UCSD-AML1 (cell line): ENCODE measurements at regions not wholly inside any gene's neighbourhood (a gene's known extent, or its start where the extent isn't known, plus 50 kb on each side); places are given as distances from the start of the nearest gene placed in this dataset.
"Not testable (repeated sequence)": the region's sequence is repeated elsewhere in the genome, so short reads cannot be mapped to it uniquely, and the experiment has no call there.

Experiments
- DNase-seq: peaks from one replicate; lab custom pipeline; 2025; ENCODE audit not compliant: unreplicated experiment; lab: John Stamatoyannopoulos, UW

DNA sequence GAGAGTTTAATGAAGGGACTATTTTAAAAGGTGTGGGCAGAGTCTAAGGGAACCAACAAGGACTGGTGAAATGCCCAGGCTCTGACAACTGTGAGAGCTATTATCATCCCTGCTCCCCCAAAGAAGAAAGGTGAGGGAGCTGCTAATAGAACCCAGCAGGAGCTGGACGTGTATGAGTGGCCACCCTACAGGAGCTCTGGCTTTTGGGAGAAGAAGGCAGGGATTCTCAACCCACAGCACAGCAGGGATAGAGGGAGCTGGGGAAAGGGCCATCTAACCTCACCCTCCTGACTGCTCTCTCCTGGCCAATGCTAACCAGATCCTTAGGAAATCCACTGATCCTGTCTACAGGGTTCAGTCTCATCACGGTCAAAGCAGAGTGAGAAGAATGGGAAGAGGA is 57.1 kb downstream of the GRIN2B start:
- DNase-seq: no peak

GRCh38 chr12:13918897-13919296 is 62.5 kb downstream of the GRIN2B start:
- DNase-seq: no peak

DNA sequence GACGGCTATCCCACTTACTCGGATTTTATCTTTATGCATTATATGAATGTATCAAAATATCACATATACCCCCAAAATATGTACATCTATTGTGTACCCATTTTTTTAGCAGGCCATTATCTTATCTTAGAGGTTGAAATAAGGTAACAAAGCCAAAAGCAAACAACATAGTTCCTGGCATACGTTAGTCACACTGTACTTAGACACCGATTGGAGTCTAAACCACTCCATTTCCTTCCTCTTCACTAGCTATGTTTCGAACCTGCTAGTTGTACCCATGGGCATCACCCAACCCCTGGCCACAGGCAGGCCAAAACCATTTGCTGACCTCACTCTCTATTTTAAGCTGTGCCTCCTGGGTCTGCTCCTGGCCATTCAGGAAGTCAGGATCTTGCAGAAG is 66.3 kb downstream of the GRIN2B start:
- DNase-seq: no peak

DNA sequence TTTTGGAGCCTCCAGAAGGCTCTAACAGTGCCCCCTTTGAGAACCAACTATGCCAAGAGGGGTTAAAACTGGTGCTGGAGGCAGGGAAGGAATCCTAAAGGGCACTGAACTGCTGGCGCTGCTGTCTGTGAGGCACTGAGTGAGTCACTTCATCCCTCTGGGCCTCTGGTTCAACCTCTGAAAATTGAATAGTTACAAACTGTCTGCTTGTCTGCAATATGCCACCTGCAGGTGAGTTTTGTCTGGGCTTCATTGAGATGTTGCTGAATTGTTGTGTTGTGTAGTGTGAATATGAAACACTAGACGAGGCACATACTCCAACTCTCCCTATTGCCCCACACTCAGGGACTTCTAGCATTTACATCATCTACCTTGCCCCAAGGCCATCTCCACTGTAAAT is 68.0 kb downstream of the GRIN2B start:
- no peak for DNase-seq

- DNase-seq: no peak
Observed at GRCh38 chr12:13911756-13912554, 69.4 kb downstream of the GRIN2B start.

GRCh38 chr12:13905794-13906193 is 75.6 kb downstream of the GRIN2B start:
- no peak for DNase-seq

GRCh38 chr12:13900718-13901117 is 80.7 kb downstream of the GRIN2B start:
- DNase-seq: no peak

- DNase-seq: not testable (repeated sequence)
Observed at GRCh38 chr12:13898387-13898786, 83.0 kb downstream of the GRIN2B start.

- no peak for DNase-seq
Observed at GRCh38 chr12:13897811-13898210, 83.6 kb downstream of the GRIN2B start.

GRCh38 chr12:13896063-13896626 is 85.3 kb downstream of the GRIN2B start:
- DNase-seq: no peak

- DNase-seq: no peak
Observed at GRCh38 chr12:13891902-13892301, 89.5 kb downstream of the GRIN2B start.

GRCh38 chr12:13890943-13891342 is 90.5 kb downstream of the GRIN2B start:
- DNase-seq: no peak

DNA sequence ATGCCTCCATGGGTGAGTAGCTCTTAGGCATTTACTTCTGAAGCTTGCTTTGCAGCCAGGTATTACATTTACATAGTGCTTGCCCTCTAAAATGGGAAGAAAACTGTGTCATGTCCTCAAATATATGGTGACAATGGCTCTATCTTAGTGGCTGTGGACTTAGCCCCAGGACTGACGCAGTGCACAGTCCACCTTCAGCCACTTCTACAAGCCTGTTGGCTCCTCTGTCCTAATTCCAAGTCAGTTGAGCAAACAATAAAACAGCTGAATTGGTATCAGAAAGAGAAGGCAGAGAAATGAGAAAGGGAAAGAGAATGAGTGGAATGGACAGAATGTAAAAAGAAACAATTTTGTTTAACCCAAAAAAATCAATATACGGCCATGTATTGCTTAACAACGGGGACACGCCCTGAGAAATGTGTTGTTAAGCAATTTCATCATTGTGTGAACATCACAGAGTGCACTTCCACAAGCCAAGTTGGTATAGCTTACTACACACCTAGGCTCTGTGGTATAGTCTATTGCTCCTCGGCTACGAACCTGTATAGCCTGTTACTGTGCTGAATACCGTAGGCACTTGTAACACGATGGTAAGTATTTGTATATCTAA is 93.5 kb downstream of the GRIN2B start:
- DNase-seq: no peak

- DNase-seq: no peak
Observed at GRCh38 chr12:13882176-13882575, 99.2 kb downstream of the GRIN2B start.

GRCh38 chr12:13880613-13881012 is 100.8 kb downstream of the GRIN2B start:
- DNase-seq: no peak

GRCh38 chr12:13875744-13876143 is 105.7 kb downstream of the GRIN2B start:
- no peak for DNase-seq

GRCh38 chr12:13870255-13870654 is 111.1 kb downstream of the GRIN2B start:
- no peak for DNase-seq

DNA sequence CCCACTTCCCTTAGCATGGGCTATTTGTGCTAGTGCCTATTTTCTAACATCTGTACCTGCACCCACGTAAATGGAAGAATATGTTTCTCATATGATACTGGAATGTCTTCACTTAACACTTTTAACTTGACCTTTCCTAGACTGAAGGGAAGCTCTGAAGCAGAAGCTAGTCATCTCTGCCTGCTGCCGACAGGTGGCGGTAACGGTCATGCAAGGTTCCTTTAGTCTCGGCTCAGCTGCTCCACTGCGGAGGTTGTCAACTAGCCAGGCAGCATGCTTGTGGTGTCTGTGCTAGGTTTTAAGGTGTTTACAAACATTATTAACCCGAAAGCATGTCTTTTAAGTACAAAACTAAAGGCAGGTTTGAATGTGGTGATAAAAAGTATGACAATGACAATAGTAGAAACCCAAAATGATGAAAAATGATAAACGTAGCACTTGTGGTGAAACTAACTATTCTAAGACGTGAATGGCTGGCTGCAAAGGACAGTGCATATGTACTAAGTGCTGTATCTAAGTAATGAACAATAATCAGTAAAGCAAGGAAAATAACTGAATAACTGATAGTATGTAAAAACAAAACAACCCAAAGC is 117.2 kb downstream of the GRIN2B start:
- peak; percentile 45 for DNase-seq

DNA sequence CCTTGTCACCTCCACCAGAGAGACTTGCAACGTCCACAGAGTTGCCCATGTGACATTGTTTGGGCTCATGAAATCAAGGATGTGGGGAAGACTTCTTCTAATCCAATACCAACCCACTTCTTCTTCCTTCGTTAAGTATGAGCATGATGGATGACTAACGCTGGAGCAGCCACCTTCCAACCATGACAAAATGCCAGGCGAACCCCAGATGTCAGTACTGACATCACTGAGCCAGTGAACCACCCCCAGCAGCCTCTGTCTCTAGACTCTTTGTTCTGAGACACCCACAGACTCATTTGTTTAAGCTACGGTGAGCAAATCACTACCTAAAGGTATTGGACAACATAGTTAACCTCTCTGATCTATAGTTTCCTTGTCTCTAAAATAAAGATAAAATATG is 123.7 kb downstream of the GRIN2B start:
- no peak for DNase-seq

DNA sequence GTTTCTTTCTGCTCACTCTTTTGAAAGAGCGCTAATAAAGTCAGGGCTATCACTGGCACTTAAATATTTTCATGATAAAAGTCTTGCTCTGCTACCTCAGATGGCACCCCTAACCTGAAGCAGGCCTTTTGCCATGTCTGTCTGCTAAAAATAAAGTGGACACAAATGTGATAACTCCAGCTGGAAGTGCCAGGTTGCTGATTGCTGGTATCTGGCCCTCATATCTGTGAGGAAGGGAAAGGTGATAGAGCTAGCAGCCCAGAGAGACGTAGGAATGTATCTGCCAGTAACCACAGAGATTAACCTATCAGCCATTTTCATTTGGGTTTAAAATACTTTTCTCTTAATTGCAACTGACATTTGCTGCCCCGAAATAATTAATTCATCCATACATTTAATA is 127.9 kb downstream of the GRIN2B start:
- DNase-seq: no peak

DNA sequence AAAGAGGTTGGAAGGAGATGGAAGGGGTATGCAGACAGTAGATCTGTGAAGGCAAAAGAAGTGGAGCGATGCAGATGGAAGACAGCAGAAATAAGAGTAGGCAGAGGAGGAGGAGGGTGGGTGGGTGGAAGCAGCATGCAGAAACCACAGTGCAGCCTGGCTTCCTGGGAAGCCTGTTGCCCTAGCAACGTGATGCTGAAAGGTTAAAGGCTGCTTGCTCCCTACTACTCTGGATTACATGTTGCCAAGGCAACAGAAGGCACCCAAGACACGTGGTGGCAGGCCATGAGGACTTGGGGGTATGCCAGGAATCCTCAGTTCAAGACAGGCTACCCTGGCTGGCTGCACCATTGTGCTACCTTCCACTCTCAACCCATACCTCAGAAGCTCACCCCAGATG is 129.6 kb downstream of the GRIN2B start:
- no peak for DNase-seq

DNA sequence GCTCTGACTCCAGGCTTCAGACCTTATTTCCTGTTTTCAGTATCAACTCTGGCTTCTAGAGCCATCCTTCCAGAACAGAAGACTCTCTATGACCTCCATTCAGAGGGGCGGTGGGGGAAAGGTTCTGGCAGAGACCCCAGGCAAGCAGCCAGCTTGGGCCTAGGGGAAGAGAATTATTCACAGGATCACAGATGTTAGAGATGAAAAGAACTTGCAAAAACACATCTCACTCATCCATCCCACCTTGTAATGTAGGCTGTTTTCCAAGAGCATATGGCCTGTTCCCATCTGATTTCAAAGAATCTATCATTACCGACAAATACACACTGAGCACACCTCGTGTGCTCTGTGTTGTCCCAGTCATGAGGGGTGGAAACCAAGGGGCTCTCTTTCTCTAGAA is 131.9 kb downstream of the GRIN2B start:
- no peak for DNase-seq
